Stimulated activated CD8-positive, alpha-beta memory T cell treated with anti-CD3 and anti-CD28 coated beads, Interleukin-4, amount 100 ng/mL, for 24 hours (primary cell): ENCODE measurements at regions not wholly inside any gene's neighbourhood (a gene's known extent, or its start where the extent isn't known, plus 50 kb on each side); places are given as distances from the start of the nearest gene placed in this dataset.

Experiments used
- DNase-seq: peaks from one replicate; pipeline ENCODE4 v3.0.0-alpha.2; 2020; ENCODE audit warnings: low read depth

DNA sequence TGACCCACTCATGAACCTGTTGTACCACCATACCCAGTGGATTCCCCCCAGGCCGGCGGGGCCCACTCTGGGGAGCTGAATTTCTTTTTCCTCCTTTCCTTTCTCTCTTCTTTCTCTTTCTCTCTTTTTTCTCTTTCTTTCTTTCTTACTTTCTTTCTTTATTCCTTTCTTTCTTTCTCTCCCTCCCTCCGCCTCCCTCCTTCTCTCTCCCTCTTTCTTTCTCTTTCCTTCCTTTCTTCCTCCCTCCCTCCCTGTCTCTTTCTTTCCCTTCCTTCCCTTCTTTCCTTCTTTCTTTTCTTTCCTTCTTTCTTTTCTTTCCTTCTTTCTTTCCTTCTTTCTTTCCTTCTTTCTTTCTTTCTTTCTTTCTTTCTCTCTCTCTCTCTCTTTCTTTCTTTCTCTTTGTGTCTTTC is 327.7 kb downstream of the ZNF536 start:
- no peak for DNase-seq

DNA sequence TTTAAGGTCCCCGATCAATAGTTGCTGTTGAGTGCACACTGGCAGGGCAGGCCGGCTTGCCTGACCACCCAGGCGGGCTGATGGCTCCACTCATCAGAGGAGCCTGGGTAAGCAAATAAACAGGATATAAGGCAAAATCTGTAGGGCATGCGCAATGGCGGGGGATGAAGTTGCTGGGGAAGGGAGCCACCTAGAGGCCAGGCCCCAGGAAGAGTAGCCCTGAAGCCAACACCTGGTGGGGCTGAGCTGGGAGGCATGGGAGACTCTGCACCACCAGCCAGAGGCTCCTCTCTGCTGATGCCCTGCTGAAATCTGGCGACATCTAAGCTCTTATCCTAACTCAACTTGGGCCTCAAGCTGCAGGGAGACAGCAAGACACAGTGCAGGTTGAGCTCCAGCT is 324.3 kb downstream of the ZNF536 start:
- no peak for DNase-seq

DNA sequence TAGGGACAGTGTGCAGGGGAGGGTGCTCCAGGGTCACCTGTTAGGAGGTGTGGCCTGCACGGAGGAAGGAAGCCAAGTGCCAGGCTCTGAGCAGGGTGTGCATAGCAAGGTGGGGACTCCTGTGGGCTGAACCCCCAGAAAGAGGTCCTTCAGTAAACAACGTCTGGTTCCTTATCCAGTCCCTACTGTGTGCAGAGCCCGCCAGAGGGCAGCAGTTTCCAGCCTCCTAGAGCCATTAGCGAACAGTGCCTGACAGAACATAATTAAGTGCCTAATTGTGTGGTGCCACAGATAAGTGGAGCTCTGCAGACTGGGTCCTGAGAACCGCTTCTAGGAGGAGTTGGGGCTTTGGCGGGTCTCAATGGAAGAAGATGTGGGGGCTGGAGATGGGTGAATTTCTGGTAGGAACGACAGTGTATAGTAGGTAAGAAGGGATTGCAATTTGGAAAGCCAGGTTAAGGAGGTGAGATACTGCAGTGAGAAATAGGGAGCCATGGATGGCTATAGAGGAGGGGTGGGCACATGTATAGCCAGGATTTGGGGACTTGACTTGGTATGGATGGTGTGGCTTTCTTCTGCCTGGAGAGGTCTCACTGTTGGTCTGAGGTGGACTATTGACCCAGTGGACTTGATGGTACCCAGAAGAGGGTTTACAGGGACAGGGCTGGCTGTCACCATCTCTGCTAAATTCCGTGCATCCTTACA is 323.1 kb downstream of the ZNF536 start:
- DNase-seq: no peak

DNA sequence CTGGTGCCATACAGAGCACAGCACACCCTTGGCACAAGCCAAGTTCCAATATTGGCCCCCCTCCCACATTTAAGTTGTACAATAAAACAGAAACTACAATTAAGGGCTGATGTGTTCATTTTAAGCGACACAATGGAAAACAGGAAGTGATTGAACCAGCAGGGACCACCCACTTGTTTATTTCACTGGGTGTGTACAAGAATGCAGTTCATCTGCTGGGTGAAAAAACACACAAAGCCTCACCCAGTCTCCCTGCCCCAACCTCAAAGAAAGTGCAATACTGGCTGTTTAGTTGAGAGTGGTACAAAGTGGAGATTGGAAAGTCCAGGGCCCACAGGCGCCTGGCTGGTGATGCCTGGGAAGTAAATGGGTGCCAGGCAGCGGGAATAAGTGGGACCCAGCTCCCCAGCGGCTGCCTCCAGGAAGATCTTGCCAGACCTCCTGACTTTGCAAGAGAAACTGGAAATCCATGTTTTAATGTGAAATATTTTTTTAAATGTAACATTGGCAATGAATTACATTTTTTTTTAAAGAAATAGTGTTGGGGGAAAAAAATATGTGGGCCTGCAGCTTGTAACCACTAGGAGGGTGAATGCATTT is 322.1 kb downstream of the ZNF536 start:
- no peak for DNase-seq

GRCh38 chr19:30692879-30693503 is 320.8 kb downstream of the ZNF536 start:
- no peak for DNase-seq

DNA sequence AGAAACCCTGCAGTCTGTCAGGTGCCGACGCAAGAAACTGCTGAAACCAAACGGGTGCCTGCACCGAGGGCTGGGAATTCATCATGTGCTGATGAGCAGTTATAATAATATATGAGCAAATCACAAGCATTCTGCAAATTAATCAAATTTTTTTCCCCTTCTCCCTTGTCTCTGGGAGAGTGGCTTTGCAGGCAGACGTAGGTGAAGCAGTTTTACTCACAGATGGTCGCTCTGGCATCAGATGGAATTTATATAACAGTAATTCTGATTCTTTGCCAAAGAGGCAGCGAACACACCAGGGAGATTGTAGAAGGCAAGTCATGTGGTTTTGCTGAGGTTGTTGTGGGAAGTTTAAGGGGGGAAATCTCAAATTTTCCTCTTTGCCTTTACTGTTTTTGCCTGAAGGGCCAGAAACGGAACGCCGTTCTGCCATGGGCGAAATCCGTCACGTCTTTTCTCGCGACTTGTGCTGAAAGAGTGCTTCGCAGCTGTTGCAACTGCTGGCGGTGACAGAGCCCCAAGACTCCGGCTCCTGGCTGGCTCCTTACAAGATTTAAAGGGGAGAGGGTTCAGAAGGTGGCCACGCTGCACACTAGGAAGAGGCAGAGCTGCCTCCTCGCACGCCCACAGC is 320.1 kb downstream of the ZNF536 start:
- no peak for DNase-seq

DNA sequence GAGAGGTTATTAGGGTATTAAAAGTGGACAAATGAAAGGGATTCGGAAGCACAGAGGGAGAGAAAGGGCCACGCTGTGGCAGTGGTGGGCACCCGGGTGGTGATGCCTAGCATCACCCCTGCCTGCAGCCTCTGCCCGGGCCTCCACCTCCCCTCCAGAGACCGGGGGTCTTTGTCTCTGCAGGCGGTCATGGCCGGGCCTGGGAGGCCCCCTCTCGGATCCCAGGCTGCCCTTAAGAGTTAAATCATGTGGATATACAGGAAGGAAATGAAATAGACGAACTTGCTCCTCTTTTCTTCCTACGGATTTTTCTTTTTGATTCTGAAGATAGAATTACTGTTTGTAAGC is 319.6 kb downstream of the ZNF536 start:
- DNase-seq: no peak

GRCh38 chr19:30690935-30691818 is 319.0 kb downstream of the ZNF536 start:
- DNase-seq: no peak

- DNase-seq: no peak
Measured at GRCh38 chr19:30690525-30690924, 318.3 kb downstream of the ZNF536 start.

DNA sequence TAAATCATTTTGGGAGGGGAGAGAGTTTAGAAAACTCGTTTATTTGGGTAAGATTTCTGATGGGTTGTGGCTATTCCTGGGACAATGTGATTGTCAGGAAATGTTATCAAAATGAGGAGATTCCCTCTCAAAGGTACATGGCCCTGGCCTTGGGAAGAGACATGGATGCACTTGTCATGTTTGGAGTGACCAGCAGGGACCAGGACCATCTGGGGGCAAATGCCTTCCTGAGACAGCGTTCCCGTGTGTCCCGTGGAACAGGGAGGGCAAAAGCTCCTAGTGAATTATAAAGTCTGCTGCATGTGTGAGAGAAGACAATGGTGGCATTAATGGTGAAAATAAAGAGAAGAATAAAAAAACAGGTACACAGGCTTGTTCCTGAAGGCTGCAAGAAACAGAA is 317.3 kb downstream of the ZNF536 start:
- no peak for DNase-seq

DNA sequence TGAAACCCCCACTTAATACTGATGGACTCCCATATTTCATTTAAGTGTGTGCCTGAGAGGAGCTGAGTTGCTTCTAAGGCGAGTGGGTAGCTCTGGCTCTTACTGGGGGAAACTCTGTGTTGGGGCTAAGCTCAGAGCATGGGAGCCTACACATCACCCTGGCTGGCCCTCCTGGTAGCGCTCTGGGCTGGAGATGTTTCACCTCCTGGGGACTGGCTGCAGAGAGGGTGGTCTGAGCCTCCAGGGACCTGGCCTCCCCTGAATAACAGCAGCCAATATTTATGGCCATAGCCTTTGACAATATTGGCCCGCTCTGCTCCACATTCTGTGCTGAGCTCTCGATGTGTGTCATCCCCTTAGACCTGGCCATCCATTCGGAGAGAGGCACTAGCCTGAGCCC is 316.5 kb downstream of the ZNF536 start:
- DNase-seq: no peak

- no peak for DNase-seq
Measured at GRCh38 chr19:30686826-30687566, 314.8 kb downstream of the ZNF536 start.

DNA sequence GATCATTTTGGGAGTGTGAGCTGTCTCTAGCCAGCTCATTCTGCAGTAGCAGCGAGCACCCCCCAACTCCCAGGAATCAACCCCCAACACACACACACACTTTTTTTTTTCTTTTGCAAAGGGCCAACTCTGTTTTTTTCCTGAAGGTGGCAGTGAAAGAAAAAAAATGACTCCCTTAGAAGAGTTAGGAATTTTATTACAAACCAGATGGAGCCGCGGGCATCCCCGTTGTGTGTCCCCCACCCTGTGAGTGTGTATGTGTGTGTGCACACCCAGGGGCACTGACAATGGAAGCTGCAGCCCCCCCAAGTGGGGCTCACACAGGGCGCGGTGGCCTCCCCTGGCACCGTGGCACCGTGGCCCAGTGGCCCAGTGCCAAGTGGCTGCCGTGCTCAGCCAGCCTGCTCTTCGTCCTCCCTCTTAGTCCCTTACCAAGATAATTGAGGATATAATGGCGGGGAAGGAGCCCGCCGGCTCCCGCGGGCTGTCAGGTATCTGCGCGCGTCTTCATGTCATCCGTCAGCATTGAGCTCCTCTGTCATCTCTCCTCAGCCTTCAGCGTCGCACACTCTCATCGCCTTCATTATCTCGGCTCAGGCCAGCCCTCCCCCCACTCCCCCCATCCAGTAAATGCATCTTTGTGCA is 314.1 kb downstream of the ZNF536 start:
- DNase-seq: no peak

GRCh38 chr19:30685426-30686000 is 313.3 kb downstream of the ZNF536 start:
- no peak for DNase-seq

DNA sequence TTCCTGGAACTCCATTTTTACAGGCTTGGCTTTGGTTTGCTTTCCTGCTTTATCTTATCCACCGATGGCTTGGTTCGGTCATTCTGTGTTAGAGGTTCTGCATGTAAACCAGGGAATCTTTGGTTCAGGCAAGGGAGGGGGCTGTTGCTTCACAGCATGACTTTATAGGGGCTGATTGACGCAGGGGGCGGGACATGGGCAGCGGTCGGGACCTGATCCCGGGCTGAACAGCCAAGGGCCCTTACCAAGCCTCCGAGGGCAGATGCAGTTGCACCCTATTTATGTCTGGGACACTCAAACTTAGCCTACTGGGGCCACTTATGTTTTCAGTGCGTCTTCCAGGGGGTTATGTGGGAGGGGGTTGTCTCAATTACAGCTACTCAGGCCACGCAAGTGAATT is 312.4 kb downstream of the ZNF536 start:
- no peak for DNase-seq

DNA sequence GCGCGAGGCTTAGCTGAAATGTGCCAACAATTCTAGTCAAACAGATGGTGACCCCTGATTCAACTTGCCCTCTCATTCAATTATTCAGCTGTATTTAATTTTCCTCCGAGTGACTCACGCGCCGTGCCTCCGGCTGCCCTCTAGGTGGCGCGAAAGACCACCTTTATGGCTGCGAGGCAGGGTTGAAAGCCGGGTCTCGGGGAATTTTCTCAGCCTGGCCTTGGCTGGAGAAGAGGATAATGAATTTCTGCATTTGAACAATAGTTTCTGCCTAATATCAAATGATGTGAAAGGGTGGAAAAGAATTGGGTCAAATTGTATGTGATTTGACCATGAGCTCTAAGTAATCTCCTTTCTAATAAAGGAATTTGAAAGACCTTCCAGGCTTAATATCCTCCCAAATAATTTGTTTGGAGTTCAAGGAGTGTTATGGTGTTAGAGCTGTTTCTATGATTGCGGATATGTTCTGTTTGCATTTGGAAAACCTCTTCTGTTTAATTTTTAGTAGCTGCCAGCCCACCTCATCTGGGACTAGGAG is 310.9 kb downstream of the ZNF536 start:
- DNase-seq: peak; percentile 40

DNA sequence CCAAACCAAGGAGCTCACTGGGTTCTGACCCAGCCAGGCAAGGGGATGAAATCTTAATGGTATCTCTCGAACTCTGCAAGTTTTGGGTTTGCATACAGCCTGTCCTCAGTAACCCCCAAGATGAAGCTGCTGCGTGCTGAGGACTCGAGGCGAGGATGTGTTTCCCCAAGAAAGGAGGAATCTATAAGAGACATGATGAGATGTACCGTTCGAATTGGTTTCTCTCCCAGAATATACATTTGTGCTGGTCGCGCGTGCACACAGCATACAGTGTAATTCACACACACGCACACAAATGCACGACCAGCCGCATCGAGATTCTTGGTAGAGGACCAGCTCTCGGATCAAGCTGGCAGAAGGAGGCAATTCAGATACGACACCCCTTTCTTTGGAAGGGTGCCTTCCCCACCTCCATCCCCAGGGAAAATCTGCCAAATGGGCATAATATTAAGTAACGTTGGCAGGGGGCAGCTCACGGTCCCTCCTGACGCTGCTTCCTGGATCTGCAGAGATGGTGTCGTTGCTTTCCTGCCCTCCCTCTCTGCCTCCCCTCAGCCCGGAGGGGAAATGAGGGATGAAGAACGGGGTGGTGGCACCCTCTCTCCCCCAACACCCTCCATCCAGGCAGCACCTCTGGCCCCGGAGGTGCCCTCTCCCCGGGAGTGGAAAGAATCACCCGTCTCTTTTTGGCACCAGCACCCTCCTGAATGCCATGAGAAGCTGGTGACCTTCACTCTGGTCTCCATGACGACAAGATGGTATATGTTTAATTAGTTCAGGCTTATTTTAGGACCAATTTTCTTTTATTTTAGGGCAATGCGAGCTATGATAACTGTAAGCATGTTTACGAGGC is 310.2 kb downstream of the ZNF536 start:
- DNase-seq: no peak

DNA sequence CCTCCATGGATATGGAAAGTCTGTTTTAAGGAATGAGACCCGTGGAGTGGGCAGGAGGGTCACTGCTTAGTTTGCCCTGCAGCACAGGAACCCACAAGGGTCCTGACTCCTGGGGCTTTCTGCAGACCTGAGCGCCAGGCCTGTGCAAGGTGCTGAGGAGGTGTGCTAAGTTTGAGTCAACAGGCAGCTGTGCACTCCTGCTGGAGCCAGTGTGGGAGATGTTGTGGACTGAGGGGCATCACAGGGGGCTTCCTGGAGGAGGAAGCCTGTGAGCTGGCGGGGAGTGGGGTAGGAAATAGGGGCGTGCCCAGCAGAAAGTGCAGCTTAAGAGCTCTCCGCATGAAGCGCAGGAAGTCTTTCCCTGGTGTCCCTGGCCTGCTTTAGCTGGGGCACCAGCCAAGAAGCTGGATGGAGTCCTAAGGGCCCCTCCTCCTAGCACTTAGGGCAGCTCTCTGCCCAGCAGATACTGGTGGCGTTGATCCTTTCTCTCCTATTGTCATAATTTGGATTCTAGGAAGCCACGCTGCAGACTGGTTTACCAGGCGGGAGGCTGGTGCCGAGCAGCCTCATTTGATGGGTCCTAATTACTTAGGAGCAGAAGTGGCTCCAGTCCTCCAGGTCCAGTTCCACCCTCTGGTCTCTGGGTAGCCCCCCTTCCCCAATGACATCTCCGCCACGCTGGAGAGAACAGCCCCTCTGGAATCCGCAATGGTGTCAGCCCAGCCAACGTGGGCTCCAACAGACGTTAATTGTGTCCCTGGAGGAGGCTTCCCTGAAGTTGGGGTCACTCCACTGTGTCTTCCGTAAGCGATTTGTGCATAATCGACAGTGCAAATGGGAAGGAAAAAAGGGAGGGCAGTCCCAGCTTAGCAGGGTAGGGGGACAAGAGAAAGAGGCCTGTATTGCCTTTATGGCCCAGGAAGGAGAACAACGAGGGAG is 309.2 kb downstream of the ZNF536 start:
- DNase-seq: no peak
